Endothelial cell (in vitro differentiated cells): ENCODE measurements at regions not wholly inside any gene's neighbourhood (a gene's known extent, or its start where the extent isn't known, plus 50 kb on each side); places are given as distances from the start of the nearest gene placed in this dataset.
A peak's percentile ranks its signal among the peaks of the same experiment; 100 is the strongest.

Source experiments
- DNase-seq: peaks from one replicate; pipeline ENCODE4 v3.0.0; 2021; ENCODE audit warnings: low spot score
- H3K27ac Mint-ChIP-seq: one replicate; pipeline ENCODE4 v1.8.0; 2021; ENCODE audit warnings: mixed read lengths, inconsistent platforms; ENCODE audit not compliant: unreplicated experiment
- H3K27me3 Mint-ChIP-seq: one replicate; pipeline ENCODE4 v1.8.0; 2021; ENCODE audit warnings: mild to moderate bottlenecking, moderate library complexity, mixed read lengths, inconsistent platforms; ENCODE audit not compliant: unreplicated experiment
- H3K36me3 Mint-ChIP-seq: one replicate; pipeline ENCODE4 v1.8.0; 2021; ENCODE audit warnings: mild to moderate bottlenecking, low read depth, mixed read lengths, inconsistent platforms; ENCODE audit not compliant: unreplicated experiment
- H3K4me1 Mint-ChIP-seq: one replicate; pipeline ENCODE4 v1.8.0; 2021; ENCODE audit warnings: mild to moderate bottlenecking, mixed read lengths, inconsistent platforms; ENCODE audit not compliant: unreplicated experiment
- H3K4me3 Mint-ChIP-seq: one replicate; pipeline ENCODE4 v1.8.0; 2021; ENCODE audit warnings: mild to moderate bottlenecking, mixed read lengths, inconsistent platforms; ENCODE audit not compliant: unreplicated experiment
- H3K9me3 Mint-ChIP-seq: one replicate; pipeline ENCODE4 v1.8.0; 2021; ENCODE audit warnings: mixed read lengths, inconsistent platforms; ENCODE audit not compliant: unreplicated experiment
- CTCF ChIP-seq: fragments of 200-600 bp; sonication (generic); IDR thresholded peaks from one replicate; pipeline ENCODE4 v1.5.0; 2021; ENCODE audit warnings: antibody characterized with exemption; ENCODE audit not compliant: unreplicated experiment

- Mint-ChIP-seq H3K4me1 (no peaks in the 10 kb centered on the region), H3K27ac (no peak overlapping the region), H3K9me3 (no peaks in the 10 kb centered on the region), H3K4me3 (no peak overlapping the region), H3K27me3 (no peaks in the 10 kb centered on the region), H3K36me3 (no peaks in the 10 kb centered on the region)
- no peak for DNase-seq
- TF ChIP-seq CTCF = no peak
These were observed 88.5 kb upstream of the ANO4 start for GRCh38 chr12:100706033-100706432.

- no peak overlapping the region for H3K27ac Mint-ChIP-seq
- H3K27me3 Mint-ChIP-seq = no peaks in the 10 kb centered on the region
- no peaks in the 10 kb centered on the region for H3K9me3 Mint-ChIP-seq
- no peak for DNase-seq
- H3K4me1 Mint-ChIP-seq = no peaks in the 10 kb centered on the region
- no peaks in the 10 kb centered on the region for H3K36me3 Mint-ChIP-seq
- H3K4me3 Mint-ChIP-seq = no peak overlapping the region
- TF ChIP-seq CTCF = no peak
These were observed 86.0 kb upstream of the ANO4 start for GRCh38 chr12:100708591-100708990.

GRCh38 chr12:100715976-100716944 is 78.3 kb upstream of the ANO4 start:
- H3K27ac Mint-ChIP-seq = no peak overlapping the region
- H3K9me3 Mint-ChIP-seq = no peaks in the 10 kb centered on the region
- peaks cover 19% of the 10 kb centered on the region for H3K27me3 Mint-ChIP-seq
- peak; percentile 14 for DNase-seq
- H3K4me3 Mint-ChIP-seq = peak overlapping the region; percentile 68
- no peak for TF ChIP-seq CTCF
- H3K36me3 Mint-ChIP-seq = no peaks in the 10 kb centered on the region
- peaks cover 4% of the 10 kb centered on the region for H3K4me1 Mint-ChIP-seq

- Mint-ChIP-seq H3K4me3 (peak overlapping the region; percentile 85), H3K27ac (no peak overlapping the region), H3K27me3 (peaks cover 19% of the 10 kb centered on the region), H3K36me3 (no peaks in the 10 kb centered on the region), H3K4me1 (peaks cover 4% of the 10 kb centered on the region), H3K9me3 (no peaks in the 10 kb centered on the region)
- DNase-seq = peak; percentile 46
- TF ChIP-seq CTCF = no peak
These were observed 77.4 kb upstream of the ANO4 start for GRCh38 chr12:100716945-100717732.
